Tibial artery (tissue), 4 donors: ENCODE measurements at regions not wholly inside any gene's neighbourhood (a gene's known extent, or its start where the extent isn't known, plus 50 kb on each side); places are given as distances from the start of the nearest gene placed in this dataset.

ENCODE experiments used
- DNase-seq, 2 donors: peaks; one replicate each; pipeline ENCODE4 v3.0.0-alpha.2; 2019
- H3K27ac ChIP-seq, 2 donors: fragments of 200-600 bp; sonication (generic) in 1 of 2; 1 replicate in 1 of 2; 2 replicates in 1 of 2; pipeline ENCODE4 v1.5.1; 2018 to 2019; ENCODE audit warnings: mild to moderate bottlenecking in 1 of 2
- H3K27me3 ChIP-seq, 2 donors: fragments of 200-600 bp; sonication (generic) in 1 of 2; one replicate each; pipeline versions ENCODE4 v1.5.1 to v1.6.0; 2016 to 2019
- H3K36me3 ChIP-seq, 3 donors: fragments of 200-600 bp; sonication (generic) in 2 of 3; one replicate each; pipeline ENCODE4 v1.5.1; 2016 to 2019; ENCODE audit warnings: mild to moderate bottlenecking in 2 of 3
- H3K4me1 ChIP-seq, 4 donors: fragments of 200-600 bp; sonication (generic) in 2 of 4; 1 replicate in 3 of 4; 2 replicates in 1 of 4; pipeline ENCODE4 v1.5.1; 2016 to 2019
- H3K4me3 ChIP-seq, 2 donors: fragments of 200-600 bp; sonication (generic) in 1 of 2; 1 replicate in 1 of 2; 2 replicates in 1 of 2; pipeline ENCODE4 v1.5.1; 2018 to 2019; ENCODE audit warnings: mild to moderate bottlenecking in 2 of 2
- H3K9me3 ChIP-seq, 3 donors: fragments of 200-600 bp; sonication (generic) in 1 of 3; one replicate each; pipeline ENCODE4 v1.5.1; 2016 to 2019
- intact Hi-C: fragments of 100-400 bp; cut with DNase I; formaldehyde crosslinking; loops from one replicate; pipeline ENCODE4 v1.15.0; 2023; ENCODE audit warnings: low total_unique reads
- TF ChIP-seq, protein P1 (sequence below), 2 experiments: fragments of 200-600 bp in 1 of 2; fragments of 450-650 bp in 1 of 2; IDR thresholded peaks; one replicate each; pipeline ENCODE4 v1.5.1; 2017 to 2019; ENCODE audit warnings: antibody characterized with exemption in 2 of 2, mild to moderate bottlenecking in 1 of 2, moderate library complexity in 1 of 2

DNA sequence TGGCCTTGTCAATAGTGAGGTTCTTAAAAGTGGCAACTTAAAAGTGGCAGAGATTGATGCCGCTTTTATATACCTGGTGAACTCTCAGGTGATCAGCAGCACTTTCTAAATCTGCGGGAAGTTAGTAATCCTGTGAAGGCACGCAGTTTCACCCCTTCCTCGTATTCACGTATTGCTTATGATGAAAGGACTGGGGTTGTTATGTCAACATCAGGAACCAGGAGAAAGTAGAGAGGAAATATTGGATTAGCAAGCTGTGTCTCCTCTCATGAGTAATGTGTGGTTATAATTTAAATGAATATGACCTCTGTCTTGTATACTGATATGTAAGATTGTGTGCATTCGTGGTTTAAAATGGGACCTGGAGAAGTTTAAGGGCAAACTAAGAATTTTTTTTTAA, 544.6 kb downstream of the SLITRK6 start:
- TF ChIP-seq, protein P1, sequence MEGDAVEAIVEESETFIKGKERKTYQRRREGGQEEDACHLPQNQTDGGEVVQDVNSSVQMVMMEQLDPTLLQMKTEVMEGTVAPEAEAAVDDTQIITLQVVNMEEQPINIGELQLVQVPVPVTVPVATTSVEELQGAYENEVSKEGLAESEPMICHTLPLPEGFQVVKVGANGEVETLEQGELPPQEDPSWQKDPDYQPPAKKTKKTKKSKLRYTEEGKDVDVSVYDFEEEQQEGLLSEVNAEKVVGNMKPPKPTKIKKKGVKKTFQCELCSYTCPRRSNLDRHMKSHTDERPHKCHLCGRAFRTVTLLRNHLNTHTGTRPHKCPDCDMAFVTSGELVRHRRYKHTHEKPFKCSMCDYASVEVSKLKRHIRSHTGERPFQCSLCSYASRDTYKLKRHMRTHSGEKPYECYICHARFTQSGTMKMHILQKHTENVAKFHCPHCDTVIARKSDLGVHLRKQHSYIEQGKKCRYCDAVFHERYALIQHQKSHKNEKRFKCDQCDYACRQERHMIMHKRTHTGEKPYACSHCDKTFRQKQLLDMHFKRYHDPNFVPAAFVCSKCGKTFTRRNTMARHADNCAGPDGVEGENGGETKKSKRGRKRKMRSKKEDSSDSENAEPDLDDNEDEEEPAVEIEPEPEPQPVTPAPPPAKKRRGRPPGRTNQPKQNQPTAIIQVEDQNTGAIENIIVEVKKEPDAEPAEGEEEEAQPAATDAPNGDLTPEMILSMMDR (IDR thresholded peaks at IDR 0.05): no peak
- intact Hi-C loops: no loop called here
- H3K4me3 ChIP-seq: no peak overlapping the region
- no peak for DNase-seq
- peaks cover 0 to 4% (median 0%) of the 10 kb centered on the region in 3 donors for H3K9me3 ChIP-seq
- no peaks in the 10 kb centered on the region for H3K36me3 ChIP-seq
- no peaks in the 10 kb centered on the region for H3K4me1 ChIP-seq
- H3K27ac ChIP-seq: no peak overlapping the region
- H3K27me3 ChIP-seq: no peaks in the 10 kb centered on the region

DNA sequence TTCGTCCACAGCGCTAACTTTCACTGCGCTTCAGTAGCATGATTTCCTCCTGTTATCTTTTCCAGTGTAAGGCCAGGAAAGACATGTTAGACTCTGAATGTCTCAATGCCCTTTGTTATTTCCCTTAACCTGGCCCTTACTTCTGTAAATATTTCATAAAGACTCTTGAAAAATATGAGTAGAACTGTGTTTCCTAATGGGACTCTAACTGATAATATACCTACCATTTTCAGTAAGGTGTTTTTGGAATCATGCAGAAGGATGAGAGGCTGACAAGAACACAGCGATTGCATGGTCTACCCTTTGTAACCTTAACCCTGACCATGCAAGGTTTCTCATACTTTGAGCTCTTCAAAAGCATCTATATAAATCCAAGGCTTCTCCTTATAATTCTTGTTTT, 550.1 kb downstream of the SLITRK6 start:
- H3K9me3 ChIP-seq: peaks cover 0 to 4% (median 0%) of the 10 kb centered on the region in 3 donors
- H3K27ac ChIP-seq: no peak overlapping the region
- H3K36me3 ChIP-seq: no peaks in the 10 kb centered on the region
- intact Hi-C loops: no loop called here
- no peaks in the 10 kb centered on the region for H3K4me1 ChIP-seq
- DNase-seq: no peak
- no peak overlapping the region for H3K4me3 ChIP-seq
- H3K27me3 ChIP-seq: no peaks in the 10 kb centered on the region
- TF ChIP-seq, protein P1 (IDR thresholded peaks at IDR 0.05): no peak

DNA sequence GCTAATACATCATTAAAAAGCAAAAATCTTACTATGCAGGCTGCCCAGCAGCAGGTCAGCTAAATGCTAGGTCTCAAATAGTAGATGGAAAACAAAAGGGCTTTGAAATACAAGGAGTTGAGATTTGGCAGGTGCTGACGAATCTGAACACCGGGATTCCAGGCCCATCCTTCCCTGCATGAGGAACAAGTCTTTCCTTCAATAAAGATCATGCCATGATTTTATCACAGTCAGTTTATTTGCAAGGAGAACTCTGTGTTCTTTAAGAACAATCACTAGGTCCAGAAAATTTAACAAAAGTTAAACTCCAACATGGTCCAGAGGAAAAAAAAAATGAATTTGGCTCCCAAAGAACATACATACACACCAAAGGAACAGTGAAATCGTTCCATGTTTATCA, 551.4 kb downstream of the SLITRK6 start:
- TF ChIP-seq, protein P1 (IDR thresholded peaks at IDR 0.05): no peak
- Histone ChIP-seq H3K9me3 (peaks cover 0 to 4% (median 0%) of the 10 kb centered on the region in 3 donors), H3K4me1 (no peaks in the 10 kb centered on the region), H3K27ac (no peak overlapping the region), H3K36me3 (no peaks in the 10 kb centered on the region), H3K4me3 (no peak overlapping the region), H3K27me3 (no peaks in the 10 kb centered on the region)
- intact Hi-C loops: no loop called here
- no peak for DNase-seq

DNA sequence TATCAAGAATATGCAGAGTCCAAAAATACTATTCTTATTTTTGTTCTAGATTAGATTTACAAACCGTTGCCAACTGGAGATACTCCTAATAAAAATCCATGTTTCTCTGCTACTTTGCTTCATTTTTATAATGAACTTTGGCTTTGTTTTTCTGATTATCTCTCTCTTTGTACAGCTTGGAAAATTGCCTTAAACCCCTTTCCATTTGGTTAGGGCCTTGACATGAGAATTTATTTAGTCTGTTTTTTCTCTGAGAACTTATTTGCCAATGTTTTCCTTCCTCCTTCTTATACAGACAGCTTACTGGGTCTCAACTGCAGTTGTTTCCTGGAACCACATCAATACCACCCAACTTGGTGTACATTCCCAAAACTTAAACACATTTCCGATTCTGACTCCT, 555.4 kb downstream of the SLITRK6 start:
- Histone ChIP-seq H3K36me3 (no peaks in the 10 kb centered on the region), H3K4me1 (no peaks in the 10 kb centered on the region), H3K27ac (no peak overlapping the region), H3K4me3 (no peak overlapping the region), H3K27me3 (no peaks in the 10 kb centered on the region), H3K9me3 (no peaks in the 10 kb centered on the region)
- TF ChIP-seq, protein P1 (IDR thresholded peaks at IDR 0.05): no peak
- intact Hi-C loops: no loop called here
- no peak for DNase-seq

DNA sequence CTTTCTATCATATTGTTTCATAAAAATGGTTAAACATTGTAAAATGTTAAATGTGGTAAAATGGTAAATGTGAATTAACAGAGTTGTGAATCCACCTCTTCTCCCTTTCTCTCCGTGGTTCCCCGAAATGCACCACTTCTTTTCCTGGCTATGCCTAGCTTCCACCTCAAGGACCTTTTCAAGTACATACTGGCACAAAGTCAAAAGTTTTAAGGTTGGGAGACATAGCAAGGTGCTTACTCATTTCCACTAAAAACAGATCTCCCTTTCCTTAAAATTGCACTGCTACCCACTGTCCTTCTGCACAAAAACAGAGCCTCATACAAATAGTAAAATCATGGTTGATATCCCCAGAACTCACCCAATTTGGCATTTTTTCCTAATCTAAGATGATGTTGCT, 558.2 kb downstream of the SLITRK6 start:
- Histone ChIP-seq H3K36me3 (no peaks in the 10 kb centered on the region), H3K4me1 (no peaks in the 10 kb centered on the region), H3K27ac (no peak overlapping the region), H3K4me3 (no peak overlapping the region), H3K9me3 (no peaks in the 10 kb centered on the region), H3K27me3 (no peaks in the 10 kb centered on the region)
- no peak for DNase-seq
- intact Hi-C loops: no loop called here
- TF ChIP-seq, protein P1 (IDR thresholded peaks at IDR 0.05): no peak

DNA sequence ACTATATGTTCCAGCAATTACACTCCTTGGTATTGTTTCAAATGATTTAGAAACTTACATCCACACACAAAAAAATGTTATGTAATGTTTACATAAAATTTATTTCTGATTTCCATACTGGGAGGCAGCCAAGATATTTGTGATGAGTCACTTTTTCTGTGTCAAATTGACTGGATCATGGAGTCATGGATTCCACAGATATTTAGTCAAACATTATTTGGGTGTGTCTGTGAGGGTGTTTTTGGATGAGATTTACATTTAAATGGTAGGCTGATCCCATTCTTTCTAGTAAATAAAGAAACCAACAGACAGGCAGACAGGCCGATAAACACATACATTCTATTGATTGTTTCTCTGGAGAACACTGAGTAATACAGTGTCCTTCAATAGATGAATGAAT, 562.8 kb downstream of the SLITRK6 start:
- H3K27ac ChIP-seq: no peak overlapping the region
- H3K9me3 ChIP-seq: no peaks in the 10 kb centered on the region
- H3K4me3 ChIP-seq: no peak overlapping the region
- intact Hi-C loops: no loop called here
- no peaks in the 10 kb centered on the region for H3K27me3 ChIP-seq
- no peaks in the 10 kb centered on the region for H3K4me1 ChIP-seq
- TF ChIP-seq, protein P1 (IDR thresholded peaks at IDR 0.05): no peak
- no peak for DNase-seq
- no peaks in the 10 kb centered on the region for H3K36me3 ChIP-seq
